DOHH2 (cell line): ENCODE measurements at regions not wholly inside any gene's neighbourhood (a gene's known extent, or its start where the extent isn't known, plus 50 kb on each side); places are given as distances from the start of the nearest gene placed in this dataset.

Experiments
- H3F3A ChIP-seq: fragments of 200-600 bp; sonication (generic), shearing (Covaris generic); 2 replicates; pipeline ENCODE4 v1.6.0; 2016; ENCODE audit warnings: antibody characterized with exemption, mild to moderate bottlenecking; ENCODE audit not compliant: control insufficient read depth, insufficient read depth
- H3K27ac ChIP-seq: fragments of 200-600 bp; sonication (generic); 2 replicates; pipeline ENCODE4 v1.5.1; 2014; ENCODE audit warnings: low read depth, mild to moderate bottlenecking, low read length, moderate library complexity
- H3K27me3 ChIP-seq: fragments of 200-600 bp; sonication (generic); 2 replicates; pipeline ENCODE4 v1.6.1; 2014; ENCODE audit warnings: mild to moderate bottlenecking, low read length, mixed read lengths; ENCODE audit not compliant: control insufficient read depth
- H3K36me3 ChIP-seq: fragments of 200-600 bp; sonication (generic); 2 replicates; pipeline ENCODE4 v1.6.1; 2014; ENCODE audit warnings: mild to moderate bottlenecking, low read length, moderate library complexity, mixed read lengths; ENCODE audit not compliant: control insufficient read depth
- H3K4me1 ChIP-seq: fragments of 200-600 bp; sonication (generic); 2 replicates; pipeline ENCODE4 v1.6.1; 2014; ENCODE audit warnings: mild to moderate bottlenecking, low read length, mixed read lengths; ENCODE audit not compliant: control insufficient read depth
- H3K4me2 ChIP-seq: fragments of 200-600 bp; sonication (generic); 2 replicates; pipeline ENCODE4 v1.6.0; 2014; ENCODE audit warnings: mild to moderate bottlenecking, low read length, moderate library complexity
- H3K4me3 ChIP-seq: fragments of 200-600 bp; sonication (generic); 2 replicates; pipeline ENCODE4 v1.5.1; 2014; ENCODE audit warnings: mild to moderate bottlenecking, low read length, mixed read lengths
- H3K79me2 ChIP-seq: fragments of 200-600 bp; sonication (generic); 2 replicates; pipeline ENCODE4 v1.6.1; 2014; ENCODE audit warnings: mild to moderate bottlenecking, low read length, mixed read lengths; ENCODE audit not compliant: control insufficient read depth
- H3K9me2 ChIP-seq: fragments of 200-600 bp; sonication (generic); replicated peaks from 2 replicates; pipeline ENCODE4 v1.6.1; 2014; ENCODE audit warnings: mild to moderate bottlenecking, low read length, mixed read lengths; ENCODE audit not compliant: control insufficient read depth
- H3K9me3 ChIP-seq: fragments of 200-600 bp; sonication (generic); 2 replicates; pipeline ENCODE4 v1.6.1; 2014; ENCODE audit warnings: antibody characterized with exemption, low read length, mixed read lengths; ENCODE audit not compliant: control insufficient read depth, insufficient read depth
- H4K20me1 ChIP-seq: fragments of 200-600 bp; sonication (generic); 2 replicates; pipeline ENCODE4 v1.6.0; 2014; ENCODE audit warnings: low read depth, mild to moderate bottlenecking, antibody characterized with exemption, low read length, moderate library complexity; ENCODE audit not compliant: control insufficient read depth, insufficient read depth
- CTCF ChIP-seq: fragments of 200-600 bp; sonication (generic); IDR thresholded peaks from one replicate; pipeline ENCODE4 v1.5.1; 2014; ENCODE audit warnings: antibody characterized with exemption, mild to moderate bottlenecking, low read depth, low read length; ENCODE audit not compliant: poor library complexity, severe bottlenecking
- EZH2phosphoT487 ChIP-seq: fragments of 200-600 bp; sonication (generic); IDR thresholded peaks from 2 replicates; pipeline ENCODE4 v1.6.1; 2017; ENCODE audit warnings: borderline replicate concordance, mild to moderate bottlenecking, antibody characterized with exemption, low read length, moderate library complexity, mixed read lengths

GRCh38 chr20:50323777-50324775 is 133.4 kb downstream of the CEBPB start:
- H3K36me3 ChIP-seq, result no peaks in the 10 kb centered on the region
- no peaks in the 10 kb centered on the region for H3K9me2 ChIP-seq
- no peak overlapping the region for H3K27ac ChIP-seq
- no peaks in the 10 kb centered on the region for H4K20me1 ChIP-seq
- no peaks in the 10 kb centered on the region for H3K4me1 ChIP-seq
- peaks cover 19% of the 10 kb centered on the region for H3K27me3 ChIP-seq
- no peaks in the 10 kb centered on the region for H3K79me2 ChIP-seq
- TF ChIP-seq EZH2phosphoT487 (no peak), CTCF (no peak)
- H3K4me3 ChIP-seq, result no peak overlapping the region
- H3K4me2 ChIP-seq, result no peak overlapping the region
- H3K9me3 ChIP-seq, result peaks cover 12% of the 10 kb centered on the region
- H3F3A ChIP-seq, result no peaks in the 10 kb centered on the region

- Histone ChIP-seq H4K20me1 (no peaks in the 10 kb centered on the region), H3K9me2 (no peaks in the 10 kb centered on the region), H3K27me3 (peaks cover 19% of the 10 kb centered on the region), H3K4me1 (no peaks in the 10 kb centered on the region), H3K36me3 (no peaks in the 10 kb centered on the region), H3K79me2 (no peaks in the 10 kb centered on the region), H3K4me2 (no peak overlapping the region), H3K27ac (no peak overlapping the region), H3K9me3 (peaks cover 12% of the 10 kb centered on the region), H3K4me3 (no peak overlapping the region), H3F3A (no peaks in the 10 kb centered on the region)
- TF ChIP-seq EZH2phosphoT487, result no peak
- no peak for TF ChIP-seq CTCF
Measured at GRCh38 chr20:50325215-50325614, 134.6 kb downstream of the CEBPB start.

GRCh38 chr20:50325651-50326050 is 135.0 kb downstream of the CEBPB start:
- H3K9me2 ChIP-seq, result no peaks in the 10 kb centered on the region
- no peak overlapping the region for H3K4me3 ChIP-seq
- H3K36me3 ChIP-seq, result no peaks in the 10 kb centered on the region
- TF ChIP-seq CTCF (no peak), EZH2phosphoT487 (no peak)
- peaks cover 17% of the 10 kb centered on the region for H3K27me3 ChIP-seq
- peaks cover 12% of the 10 kb centered on the region for H3K9me3 ChIP-seq
- H3K27ac ChIP-seq, result no peak overlapping the region
- no peaks in the 10 kb centered on the region for H3F3A ChIP-seq
- no peaks in the 10 kb centered on the region for H3K79me2 ChIP-seq
- no peaks in the 10 kb centered on the region for H3K4me1 ChIP-seq
- no peak overlapping the region for H3K4me2 ChIP-seq
- H4K20me1 ChIP-seq, result no peaks in the 10 kb centered on the region
